ENCODE measurements at regions not wholly inside any gene's neighbourhood (a gene's known extent, or its start where the extent isn't known, plus 50 kb on each side); places are given as distances from the start of the nearest gene placed in this dataset.
"Not testable (repeated sequence)": the region's sequence is repeated elsewhere in the genome, so short reads cannot be mapped to it uniquely, and the experiment has no call there.

DNA sequence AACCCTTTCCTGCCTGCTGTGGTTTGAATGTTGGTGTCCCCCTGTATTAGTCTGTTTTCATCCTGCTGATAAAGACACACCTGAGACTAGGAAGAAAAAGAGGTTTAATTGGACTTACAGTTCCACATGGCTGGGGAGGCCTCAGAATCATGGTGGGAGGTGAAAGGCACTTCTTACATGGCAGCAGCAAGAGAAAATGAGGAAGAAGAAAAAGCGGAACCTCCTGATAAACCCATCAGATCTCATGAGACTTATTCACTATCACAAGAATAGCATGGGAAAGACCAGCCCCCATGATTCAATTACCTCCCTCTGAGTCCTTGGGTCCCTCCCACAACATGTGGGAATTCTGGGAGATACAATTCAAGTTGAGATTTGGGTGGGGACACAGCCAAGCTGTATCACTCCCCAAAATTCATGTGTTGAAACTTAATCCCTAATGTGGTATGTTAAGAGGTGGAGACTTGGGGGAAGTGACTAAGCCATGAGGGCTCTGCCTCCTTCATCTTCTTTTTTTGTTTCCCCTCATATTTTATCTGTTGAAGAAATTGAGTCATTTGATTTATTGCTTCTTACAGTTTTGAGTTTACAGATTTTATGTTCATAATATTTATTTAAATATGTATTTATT, 64.9 kb upstream of the SYNCRIP start:
- DNase-seq = not testable (repeated sequence)

DNA sequence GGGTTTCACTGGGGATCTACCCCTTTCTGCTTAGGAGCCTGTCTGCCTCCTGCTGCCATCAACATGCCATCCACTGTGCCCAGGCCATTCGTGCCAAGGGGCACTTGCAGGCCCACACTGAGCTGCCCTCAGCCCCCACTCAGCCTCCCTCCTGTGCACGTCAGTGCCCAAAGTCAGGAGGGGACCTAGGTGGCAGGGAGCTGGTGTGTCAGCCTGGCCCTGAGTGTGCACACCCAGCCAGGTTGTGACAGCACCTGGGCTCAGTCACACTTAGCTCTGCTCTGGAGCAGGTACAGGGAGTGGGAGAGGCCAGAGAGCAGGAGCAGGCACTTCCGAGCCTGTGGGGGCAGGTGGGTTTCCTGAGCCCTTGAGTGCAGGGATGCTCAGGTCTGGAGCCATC, 63.6 kb upstream of the SYNCRIP start:
- DNase-seq = no peak

DNA sequence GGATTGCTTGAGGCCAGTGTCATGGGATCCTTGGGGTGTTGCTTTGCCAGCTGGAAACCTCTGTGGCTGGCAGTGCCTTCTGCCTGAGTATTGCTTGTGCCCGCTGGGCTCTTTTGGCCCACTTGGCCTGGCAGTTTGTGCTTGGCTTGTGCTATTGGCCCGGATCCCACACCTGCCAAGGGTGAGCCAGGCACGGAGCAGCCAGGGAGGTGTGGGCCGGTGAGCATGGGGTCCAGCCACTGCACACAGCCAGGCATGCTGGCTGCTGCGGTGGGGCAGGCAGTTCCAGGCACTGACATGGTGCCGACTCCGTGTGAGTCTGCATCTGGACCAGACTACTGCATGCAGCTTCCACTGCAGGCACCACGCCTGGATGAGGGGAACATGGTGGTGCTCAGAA, 62.5 kb upstream of the SYNCRIP start:
- DNase-seq = no peak

DNA sequence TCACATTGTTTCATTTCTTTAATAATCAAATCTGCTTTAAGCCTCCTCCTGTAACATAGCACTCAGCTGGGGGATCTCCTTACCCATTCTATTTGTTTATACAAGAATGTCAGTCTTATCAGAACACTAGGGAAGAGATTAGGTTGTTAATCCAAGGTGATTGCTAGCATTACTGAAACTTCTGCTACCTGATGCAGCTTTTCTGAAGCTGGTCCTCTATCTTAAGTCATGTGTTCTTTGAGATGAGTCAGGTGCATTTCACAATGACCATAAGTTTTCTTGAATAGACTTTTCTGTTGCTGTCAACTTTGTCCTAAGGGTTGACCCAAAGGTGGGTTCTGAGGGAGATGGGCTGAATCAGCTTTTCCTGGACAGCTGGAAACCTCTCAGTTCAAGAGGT, 60.7 kb upstream of the SYNCRIP start:
- no peak for DNase-seq
